AG04449 (cell line): ENCODE measurements at regions not wholly inside any gene's neighbourhood (a gene's known extent, or its start where the extent isn't known, plus 50 kb on each side); places are given as distances from the start of the nearest gene placed in this dataset.

Experiments used
- CTCF ChIA-PET: fragments of 350-600 bp; formaldehyde crosslinking; extraction: SDS; loops from one replicate; lab custom pipeline; 2021; ENCODE audit warnings: antibody characterized with exemption; lab: Yijun Ruan, JAX
- POLR2A ChIA-PET: fragments of 400-600, 350-600 bp; formaldehyde crosslinking; extraction: SDS; loops from one replicate; lab custom pipeline; 2020; ENCODE audit warnings: antibody characterized with exemption, inconsistent platforms; lab: Yijun Ruan, JAX
- DNase-seq: peaks from one replicate; pipeline ENCODE4 v3.0.0-alpha.2; 2010; ENCODE audit warnings: low read depth, low spot score
- H3K4me3 ChIP-seq: 2 replicates; pipeline ENCODE4 v1.5.1; 2011; ENCODE audit warnings: low read depth, mild to moderate bottlenecking, control low read depth, low read length
- TF ChIP-seq, protein P1 (sequence below): IDR thresholded peaks from one replicate; pipeline ENCODE4 v1.5.1; 2011; ENCODE audit warnings: mild to moderate bottlenecking, moderate library complexity, low read length, control low read depth, inconsistent platforms; ENCODE audit not compliant: insufficient read depth; ENCODE audit errors: missing control alignments

- TF ChIP-seq, protein P1, sequence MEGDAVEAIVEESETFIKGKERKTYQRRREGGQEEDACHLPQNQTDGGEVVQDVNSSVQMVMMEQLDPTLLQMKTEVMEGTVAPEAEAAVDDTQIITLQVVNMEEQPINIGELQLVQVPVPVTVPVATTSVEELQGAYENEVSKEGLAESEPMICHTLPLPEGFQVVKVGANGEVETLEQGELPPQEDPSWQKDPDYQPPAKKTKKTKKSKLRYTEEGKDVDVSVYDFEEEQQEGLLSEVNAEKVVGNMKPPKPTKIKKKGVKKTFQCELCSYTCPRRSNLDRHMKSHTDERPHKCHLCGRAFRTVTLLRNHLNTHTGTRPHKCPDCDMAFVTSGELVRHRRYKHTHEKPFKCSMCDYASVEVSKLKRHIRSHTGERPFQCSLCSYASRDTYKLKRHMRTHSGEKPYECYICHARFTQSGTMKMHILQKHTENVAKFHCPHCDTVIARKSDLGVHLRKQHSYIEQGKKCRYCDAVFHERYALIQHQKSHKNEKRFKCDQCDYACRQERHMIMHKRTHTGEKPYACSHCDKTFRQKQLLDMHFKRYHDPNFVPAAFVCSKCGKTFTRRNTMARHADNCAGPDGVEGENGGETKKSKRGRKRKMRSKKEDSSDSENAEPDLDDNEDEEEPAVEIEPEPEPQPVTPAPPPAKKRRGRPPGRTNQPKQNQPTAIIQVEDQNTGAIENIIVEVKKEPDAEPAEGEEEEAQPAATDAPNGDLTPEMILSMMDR, result no peak
- ChIA-PET CTCF (no interaction called here), POLR2A (no interaction called here)
- DNase-seq, result no peak
- no peak overlapping the region for H3K4me3 ChIP-seq
Observed at GRCh38 chr12:46711756-46712155, 114.0 kb downstream of the SLC38A4 start.

DNA sequence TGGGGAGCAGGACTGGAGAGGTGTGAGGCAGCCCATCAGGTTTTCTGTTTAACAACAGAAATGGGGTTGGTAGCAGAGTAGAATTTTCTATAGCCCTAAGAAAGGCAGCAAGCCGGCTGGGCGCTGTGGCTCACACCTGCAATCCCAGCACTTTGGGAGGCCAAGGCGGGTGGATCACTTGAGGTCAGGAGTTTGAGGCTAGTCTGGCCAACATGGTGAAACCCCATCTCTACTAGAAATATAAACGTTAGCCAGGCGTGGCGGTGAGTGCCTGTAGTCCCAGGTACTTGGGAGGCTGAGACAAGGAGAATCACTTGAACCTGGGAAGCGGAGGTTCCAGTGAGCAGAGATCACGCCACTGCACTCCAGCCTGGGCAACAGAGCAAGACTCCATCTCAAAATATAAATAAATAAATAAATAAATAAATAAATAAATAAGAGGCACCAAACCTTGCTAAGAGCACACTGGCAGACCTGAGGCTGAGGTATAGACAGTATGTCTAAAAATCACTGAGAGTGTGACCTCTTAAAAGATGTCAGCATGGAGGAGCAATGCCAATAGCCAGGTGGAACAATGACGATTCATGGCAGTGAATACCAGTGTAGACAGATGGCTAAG, 115.6 kb downstream of the SLC38A4 start:
- no peak overlapping the region for H3K4me3 ChIP-seq
- TF ChIP-seq, protein P1, result no peak
- ChIA-PET POLR2A (no interaction called here), CTCF (interaction anchor here (0.6 kb wide), 1 partner anchor 689 kb away, joined by 3 read pairs; no protein-coding TSS in a partner anchor)
- DNase-seq, result no peak

GRCh38 chr12:46702581-46703344, 123.0 kb downstream of the SLC38A4 start:
- TF ChIP-seq, protein P1, result no peak
- no peak overlapping the region for H3K4me3 ChIP-seq
- DNase-seq, result no peak
- POLR2A ChIA-PET, result no interaction called here
- CTCF ChIA-PET, result interaction anchor here (0.8 to 1.3 kb wide), 7 partner anchors 9 to 329 kb away, joined by 3 to 5 read pairs (median 3); no protein-coding TSS in a partner anchor

GRCh38 chr12:46701356-46701755, 124.4 kb downstream of the SLC38A4 start:
- TF ChIP-seq, protein P1, result no peak
- ChIA-PET POLR2A (no interaction called here), CTCF (interaction anchor here (1.2 kb wide), 1 partner anchor 330 kb away, joined by 3 read pairs; no protein-coding TSS in a partner anchor)
- no peak for DNase-seq
- H3K4me3 ChIP-seq, result no peak overlapping the region

GRCh38 chr12:46699986-46700385, 125.8 kb downstream of the SLC38A4 start:
- CTCF ChIA-PET, result no interaction called here
- POLR2A ChIA-PET, result no interaction called here
- DNase-seq, result no peak
- no peak overlapping the region for H3K4me3 ChIP-seq
- TF ChIP-seq, protein P1, result no peak

- no peak for DNase-seq
- POLR2A ChIA-PET, result no interaction called here
- CTCF ChIA-PET, result interaction anchor here (1.1 kb wide), 1 partner anchor 55 kb away, joined by 3 read pairs; no protein-coding TSS in a partner anchor
- TF ChIP-seq, protein P1, result no peak
- no peak overlapping the region for H3K4me3 ChIP-seq
Observed at GRCh38 chr12:46698003-46698402, 127.8 kb downstream of the SLC38A4 start.
